Gastroesophageal sphincter (tissue), 4 donors: ENCODE measurements at regions not wholly inside any gene's neighbourhood (a gene's known extent, or its start where the extent isn't known, plus 50 kb on each side); places are given as distances from the start of the nearest gene placed in this dataset.

ENCODE experiments used
- ATAC-seq: fragments of 150-250 bp; one replicate; pipeline ENCODE4 v1.9.1; 2016; ENCODE audit warnings: mild to moderate bottlenecking, moderate library complexity
- H3K27ac ChIP-seq, 4 donors: fragments of 200-600 bp; sonication (generic) in 3 of 4; 1 replicate in 3 of 4; 2 replicates in 1 of 4; pipeline ENCODE4 v1.5.1; 2016 to 2019
- H3K27me3 ChIP-seq: fragments of 200-600 bp; sonication (generic); one replicate; pipeline ENCODE4 v1.5.1; 2019
- H3K36me3 ChIP-seq, 2 donors: fragments of 200-600 bp; sonication (generic); one replicate each; pipeline ENCODE4 v1.5.1; 2019; ENCODE audit warnings: control low read depth in 1 of 2
- H3K4me1 ChIP-seq, 3 donors: fragments of 200-600 bp; sonication (generic); 1 replicate in 2 of 3; 2 replicates in 1 of 3; pipeline ENCODE4 v1.5.1; 2016 to 2019; ENCODE audit warnings: control low read depth in 2 of 3
- H3K4me3 ChIP-seq, 2 donors: fragments of 200-600 bp; sonication (generic); one replicate each; pipeline ENCODE4 v1.5.1; 2019; ENCODE audit warnings: mild to moderate bottlenecking in 1 of 2, moderate library complexity in 1 of 2
- H3K9me3 ChIP-seq, 3 donors: fragments of 200-600 bp; sonication (generic); one replicate each; pipeline ENCODE4 v1.5.1; 2017 to 2019; ENCODE audit warnings: control low read depth in 2 of 3
- CTCF ChIP-seq, 4 experiments: fragments of 200-600 bp in 2 of 4; fragments of 450-650 bp in 2 of 4; sonication (generic) in 1 of 4; IDR thresholded peaks; one replicate each; pipeline ENCODE4 v1.5.1; 2017 to 2019; ENCODE audit warnings: antibody characterized with exemption in 4 of 4, mild to moderate bottlenecking in 2 of 4, moderate library complexity in 2 of 4
- EP300 ChIP-seq: sonication (generic); formaldehyde crosslinking; IDR thresholded peaks from one replicate; pipeline ENCODE4 v1.6.1; 2017; ENCODE audit warnings: antibody characterized with exemption, mild to moderate bottlenecking
- POLR2A ChIP-seq, 2 donors: fragments of 450-650 bp; IDR thresholded peaks; one replicate each; pipeline ENCODE4 v1.6.1; 2017; ENCODE audit warnings: antibody characterized with exemption in 2 of 2, mild to moderate bottlenecking in 2 of 2, moderate library complexity in 1 of 2
- POLR2AphosphoS5 ChIP-seq: sonication (generic); formaldehyde crosslinking; IDR thresholded peaks from one replicate; pipeline ENCODE4 v1.6.1; 2017; ENCODE audit warnings: antibody characterized with exemption
- WGBS, 2 donors: methylation state at CpG; one replicate each; pipeline ENCODE4 v1.1.5; 2018; ENCODE audit warnings: low coverage in 1 of 2; 5-methylcytosine and 5-hydroxymethylcytosine counted together
- small RNA-seq, 4 donors: library from RNA; depleted of rRNA; stranded (forward); fragments of <200 nt; gene quantifications; one replicate each; pipeline ENCODE3, GENCODE V24; 2016

- 0 to 7% methylated on average over 1 of the region's 1 CpG for whole genome bisulfite sequencing, 2 donors
- Histone ChIP-seq H3K27me3 (no peaks in the 10 kb centered on the region), H3K9me3 (peaks cover 0 to 5% (median 0%) of the 10 kb centered on the region in 3 donors), H3K36me3 (no peaks in the 10 kb centered on the region), H3K4me3 (no peak overlapping the region), H3K4me1 (no peaks in the 10 kb centered on the region), H3K27ac (no peak overlapping the region)
- TF ChIP-seq CTCF (IDR thresholded peaks at IDR 0.05): peak in 3 of 4 experiments; percentile 14 to 56 (median 31)
- no peak for TF ChIP-seq EP300
- TF ChIP-seq POLR2A (IDR thresholded peaks at IDR 0.05): no peak
- ATAC-seq: no peak
Observed at GRCh38 chr13:60335531-60335930, 61.5 kb upstream of the TDRD3 start.

GRCh38 chr13:60338754-60339153, 58.3 kb upstream of the TDRD3 start:
- no peaks in the 10 kb centered on the region for H3K4me1 ChIP-seq
- H3K36me3 ChIP-seq: no peaks in the 10 kb centered on the region
- ATAC-seq: no peak
- H3K9me3 ChIP-seq: no peaks in the 10 kb centered on the region
- no peaks in the 10 kb centered on the region for H3K27me3 ChIP-seq
- H3K4me3 ChIP-seq: no peak overlapping the region
- TF ChIP-seq EP300: no peak
- TF ChIP-seq POLR2A (IDR thresholded peaks at IDR 0.05): no peak
- no peak for TF ChIP-seq POLR2AphosphoS5
- no peak for TF ChIP-seq CTCF (IDR thresholded peaks at IDR 0.05)
- WGBS, 2 donors: 96 to 100% methylated on average over 2 of the region's 2 CpGs
- no peak overlapping the region for H3K27ac ChIP-seq

- Histone ChIP-seq H3K36me3 (no peaks in the 10 kb centered on the region), H3K9me3 (no peaks in the 10 kb centered on the region), H3K4me3 (no peak overlapping the region), H3K27me3 (no peaks in the 10 kb centered on the region), H3K27ac (no peak overlapping the region), H3K4me1 (no peaks in the 10 kb centered on the region)
- WGBS, 2 donors: 100% methylated on average over 1 of the region's 1 CpG
- TF ChIP-seq EP300 (no peak), POLR2AphosphoS5 (no peak), POLR2A (IDR thresholded peaks at IDR 0.05) (no peak), CTCF (IDR thresholded peaks at IDR 0.05) (no peak)
- no peak for ATAC-seq
Observed at GRCh38 chr13:60343978-60344377, 53.0 kb upstream of the TDRD3 start.

GRCh38 chr13:60347174-60347573, 49.8 kb upstream of the TDRD3 start:
- H3K36me3 ChIP-seq: no peaks in the 10 kb centered on the region
- no peaks in the 10 kb centered on the region for H3K27me3 ChIP-seq
- H3K9me3 ChIP-seq: peaks cover 0 to under 1% (median 0%) of the 10 kb centered on the region in 3 donors
- no peak for TF ChIP-seq CTCF (IDR thresholded peaks at IDR 0.05)
- no peak for TF ChIP-seq POLR2A (IDR thresholded peaks at IDR 0.05)
- TF ChIP-seq POLR2AphosphoS5: no peak
- no peak for TF ChIP-seq EP300
- H3K27ac ChIP-seq: no peak overlapping the region
- no peaks in the 10 kb centered on the region for H3K4me1 ChIP-seq
- no peak for ATAC-seq
- WGBS, 2 donors: 84 to 89% methylated on average over 3 of the region's 3 CpGs
- no peak overlapping the region for H3K4me3 ChIP-seq

Small RNAs in the stretch of these regions (small RNA-seq; reads per million reads assigned to genes)
- 0 reads per million in 4 donors for gene AL359920.1
